ENCODE measurements at regions not wholly inside any gene's neighbourhood (a gene's known extent, or its start where the extent isn't known, plus 50 kb on each side); places are given as distances from the start of the nearest gene placed in this dataset.
"Not testable (repeated sequence)": the region's sequence is repeated elsewhere in the genome, so short reads cannot be mapped to it uniquely, and the experiment has no call there.

DNA sequence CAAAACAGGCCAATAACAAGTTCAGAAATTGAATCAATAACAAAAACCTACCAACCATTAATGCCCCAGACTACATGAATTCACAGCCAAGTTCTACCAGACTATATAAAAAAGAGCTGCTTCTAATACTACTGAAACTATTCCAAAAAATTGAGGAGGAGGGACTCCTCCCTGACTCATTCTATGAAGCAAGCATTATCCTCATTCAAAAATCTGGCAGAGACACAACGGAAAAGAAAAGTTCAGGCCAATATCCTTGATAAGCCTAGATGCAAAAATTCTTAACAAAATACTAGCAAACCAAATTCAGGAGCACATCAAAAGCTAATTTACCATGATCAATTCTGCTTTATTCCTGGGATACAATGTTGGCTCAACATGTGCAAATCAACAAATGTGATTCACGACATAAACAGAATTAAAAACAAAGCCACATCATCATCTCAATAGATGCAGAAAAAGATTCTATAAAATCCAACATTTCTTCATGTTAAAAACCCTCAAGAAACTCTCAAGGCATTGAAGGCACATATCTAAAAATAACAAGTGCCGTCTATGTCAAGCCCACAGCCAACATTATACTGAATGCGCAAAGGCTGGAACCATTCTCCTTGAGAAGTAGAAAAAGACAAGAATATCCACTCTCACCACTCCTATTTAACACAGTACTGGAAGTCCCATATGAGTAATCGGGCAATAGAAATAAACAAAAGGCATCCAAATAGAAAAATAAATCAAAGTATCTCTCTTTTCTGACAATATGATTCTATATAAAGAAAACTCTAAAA is 573.6 kb upstream of the GRM7 start:
- DNase-seq (no peak), ATAC-seq (no peak)
- no peak overlapping the region for H3K27ac Mint-ChIP-seq
- H3K27me3 Mint-ChIP-seq: no peaks in the 10 kb centered on the region
- H3K36me3 Mint-ChIP-seq: no peaks in the 10 kb centered on the region
- H3K9me3 Mint-ChIP-seq (ENCODE audit: low read depth): peaks cover 10% of the 10 kb centered on the region
- no peak overlapping the region for H3K4me3 Mint-ChIP-seq
- no peaks in the 10 kb centered on the region for H3K4me1 Mint-ChIP-seq
- CTCF ChIA-PET: no interaction called here

DNA sequence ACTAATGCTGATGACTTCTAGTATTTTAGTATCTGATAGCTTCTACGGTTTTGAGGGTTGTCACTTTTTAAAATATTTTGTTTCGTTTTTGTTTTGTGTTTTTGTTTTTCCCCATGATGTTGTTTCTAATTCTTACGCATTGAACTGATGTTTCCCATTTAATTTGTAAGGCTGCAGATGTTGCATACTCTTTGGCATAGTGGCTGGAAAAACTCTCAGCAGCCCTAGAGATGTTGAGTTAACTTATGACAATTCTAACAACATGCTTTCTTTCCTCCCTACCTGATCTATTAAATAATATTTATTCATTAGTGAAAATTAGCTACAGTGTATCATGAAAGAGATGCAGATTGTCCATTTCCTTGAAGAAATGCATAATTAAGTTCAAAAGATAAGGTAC is 559.3 kb upstream of the GRM7 start:
- ATAC-seq (no peak), DNase-seq (no peak)
- no peaks in the 10 kb centered on the region for H3K36me3 Mint-ChIP-seq
- CTCF ChIA-PET: no interaction called here
- H3K27ac Mint-ChIP-seq: no peak overlapping the region
- no peak overlapping the region for H3K4me3 Mint-ChIP-seq
- H3K4me1 Mint-ChIP-seq: no peaks in the 10 kb centered on the region
- H3K27me3 Mint-ChIP-seq: no peaks in the 10 kb centered on the region
- H3K9me3 Mint-ChIP-seq (ENCODE audit: low read depth): peaks cover 17% of the 10 kb centered on the region

DNA sequence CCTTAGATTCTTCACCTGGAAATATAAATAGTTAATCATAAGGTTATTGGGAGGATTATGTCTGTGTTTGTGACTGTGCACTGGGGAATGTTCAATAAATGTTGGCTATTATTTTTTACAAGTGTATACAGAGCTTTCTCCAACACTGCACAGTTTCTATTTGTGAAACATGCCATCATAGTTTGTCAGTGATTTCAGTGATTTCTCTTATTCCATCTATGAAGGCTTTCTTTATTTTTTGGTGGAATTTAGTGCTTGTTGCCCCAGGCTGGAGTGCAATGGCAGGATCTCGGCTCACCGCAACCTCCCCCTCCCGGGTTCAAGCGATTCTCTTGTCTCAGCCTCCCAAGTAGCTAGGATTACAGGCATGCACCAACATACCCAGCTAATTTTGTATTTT is 545.0 kb upstream of the GRM7 start:
- ATAC-seq: no peak
- CTCF ChIA-PET: no interaction called here
- no peaks in the 10 kb centered on the region for H3K9me3 Mint-ChIP-seq (ENCODE audit: low read depth)

DNA sequence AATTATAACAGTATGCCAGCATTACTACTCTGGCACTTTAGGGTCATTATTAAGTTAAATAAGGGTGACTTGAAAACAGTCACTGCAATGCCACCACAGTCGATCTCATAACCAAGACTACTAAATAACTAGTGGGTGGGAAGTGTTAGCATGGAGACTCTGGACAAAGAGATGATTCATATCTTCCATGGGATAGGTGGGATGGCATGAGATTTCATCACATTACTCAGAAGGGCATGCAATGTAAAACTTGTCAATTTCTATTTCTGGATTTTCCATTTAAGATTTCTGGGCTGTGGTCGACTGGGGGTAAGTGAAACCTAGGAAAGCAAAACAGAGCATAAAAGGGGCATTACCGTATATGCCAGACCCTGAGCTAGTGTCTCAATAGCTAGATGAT is 538.9 kb upstream of the GRM7 start:
- no peaks in the 10 kb centered on the region for H3K9me3 Mint-ChIP-seq (ENCODE audit: low read depth)
- no peak overlapping the region for H3K4me3 Mint-ChIP-seq
- no peaks in the 10 kb centered on the region for H3K27me3 Mint-ChIP-seq
- no peak for ATAC-seq
- CTCF ChIA-PET: no interaction called here
- no peaks in the 10 kb centered on the region for H3K4me1 Mint-ChIP-seq
- no peak for DNase-seq
- H3K36me3 Mint-ChIP-seq: no peaks in the 10 kb centered on the region
- H3K27ac Mint-ChIP-seq: no peak overlapping the region

More for the DNA sequence above, 545.0 kb upstream of the GRM7 start:
- Mint-ChIP-seq H3K4me3 (no peak overlapping the region), H3K36me3 (no peaks in the 10 kb centered on the region), H3K27me3 (no peaks in the 10 kb centered on the region), H3K4me1 (no peaks in the 10 kb centered on the region), H3K27ac (no peak overlapping the region)
- DNase-seq: no peak

DNA sequence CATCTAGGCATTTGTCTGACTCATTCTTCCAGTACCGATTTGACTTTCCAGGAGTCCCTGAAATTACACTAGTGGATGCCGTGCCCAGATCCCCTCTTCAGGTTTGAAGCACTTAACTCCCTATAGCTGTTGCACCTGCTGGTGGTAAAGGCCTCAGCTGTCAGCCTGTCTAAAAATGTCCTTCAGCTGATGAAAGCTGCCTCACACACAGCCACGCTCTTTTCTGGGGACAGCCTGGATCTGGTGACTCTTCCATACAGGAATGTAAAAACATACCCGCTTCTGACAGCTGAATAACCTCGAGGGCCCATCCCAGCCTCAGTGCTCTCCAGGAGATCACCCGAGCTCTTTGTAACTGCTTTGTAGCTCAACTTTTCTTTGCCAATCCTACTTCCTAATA is 534.1 kb upstream of the GRM7 start:
- no peak for DNase-seq
- ATAC-seq: no peak
- H3K4me3 Mint-ChIP-seq: no peak overlapping the region
- CTCF ChIA-PET: no interaction called here
- H3K9me3 Mint-ChIP-seq (ENCODE audit: low read depth): peaks cover 3% of the 10 kb centered on the region
- no peaks in the 10 kb centered on the region for H3K36me3 Mint-ChIP-seq
- no peaks in the 10 kb centered on the region for H3K4me1 Mint-ChIP-seq
- no peaks in the 10 kb centered on the region for H3K27me3 Mint-ChIP-seq
- no peak overlapping the region for H3K27ac Mint-ChIP-seq

DNA sequence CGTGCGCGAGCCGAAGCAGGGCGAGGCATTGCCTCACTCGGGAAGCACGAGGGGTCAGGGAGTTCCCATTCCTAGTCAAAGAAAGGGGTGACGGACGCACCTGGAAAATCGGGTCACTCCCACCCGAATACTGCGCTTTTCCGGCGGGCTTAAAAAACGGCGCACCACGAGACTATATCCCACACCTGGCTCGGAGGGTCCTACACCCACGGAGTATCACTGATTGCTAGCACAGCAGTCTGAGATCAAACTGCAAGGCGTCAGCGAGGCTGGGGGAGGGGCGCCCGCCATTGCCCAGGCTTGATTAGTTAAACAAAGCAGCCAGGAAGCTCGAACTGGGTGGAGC is 520.0 kb upstream of the GRM7 start:
- H3K9me3 Mint-ChIP-seq (ENCODE audit: low read depth); CTCF ChIA-PET; H3K4me1 Mint-ChIP-seq; H3K27me3 Mint-ChIP-seq; ATAC-seq; H3K36me3 Mint-ChIP-seq; H3K27ac Mint-ChIP-seq; DNase-seq; H3K4me3 Mint-ChIP-seq: not testable (repeated sequence)

DNA sequence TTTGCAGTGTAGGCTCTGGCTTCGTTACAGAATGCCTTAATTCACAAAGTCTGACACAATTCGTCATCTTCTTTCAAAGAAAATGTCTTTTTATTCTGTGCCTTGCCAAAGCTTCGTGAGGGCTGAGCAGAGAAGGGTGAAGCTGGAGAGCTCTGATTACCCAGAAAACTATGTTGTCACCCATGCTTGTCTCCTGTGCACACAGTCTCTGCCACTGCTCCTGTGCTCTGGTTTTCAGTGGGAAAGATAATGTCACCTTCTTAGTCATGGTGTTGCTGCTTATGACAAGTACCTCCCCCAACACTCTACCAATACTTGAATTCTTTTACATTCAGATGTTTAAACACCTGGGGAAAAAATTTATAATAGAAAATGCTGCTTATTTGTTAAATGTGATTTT is 509.2 kb upstream of the GRM7 start:
- no peaks in the 10 kb centered on the region for H3K36me3 Mint-ChIP-seq
- CTCF ChIA-PET: no interaction called here
- no peak overlapping the region for H3K27ac Mint-ChIP-seq
- no peaks in the 10 kb centered on the region for H3K27me3 Mint-ChIP-seq
- H3K4me3 Mint-ChIP-seq: no peak overlapping the region
- DNase-seq: no peak
- H3K4me1 Mint-ChIP-seq: no peaks in the 10 kb centered on the region
- ATAC-seq: no peak
- H3K9me3 Mint-ChIP-seq (ENCODE audit: low read depth): peaks cover 2% of the 10 kb centered on the region

DNA sequence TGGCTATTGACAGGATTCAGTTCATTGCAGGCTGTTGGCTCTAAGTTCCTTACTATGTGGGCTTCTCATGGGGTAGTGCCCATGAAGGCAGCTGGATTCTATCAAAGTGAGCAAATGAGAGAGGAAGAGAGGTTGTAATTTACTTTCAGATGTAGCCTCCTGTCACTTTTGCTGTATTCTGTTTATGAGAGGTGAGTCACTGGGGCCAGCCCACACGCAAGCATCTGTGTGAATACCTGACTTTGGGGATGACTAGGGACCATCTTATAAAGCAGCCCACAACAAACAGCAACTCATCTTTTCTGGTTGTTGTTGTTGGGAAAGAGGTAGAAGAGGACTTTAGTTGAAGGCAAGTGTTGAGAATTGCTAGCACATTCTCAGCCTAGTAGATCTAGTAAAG is 506.3 kb upstream of the GRM7 start:
- no peak overlapping the region for H3K27ac Mint-ChIP-seq
- no peaks in the 10 kb centered on the region for H3K36me3 Mint-ChIP-seq
- H3K27me3 Mint-ChIP-seq: no peaks in the 10 kb centered on the region
- H3K4me3 Mint-ChIP-seq: no peak overlapping the region
- H3K4me1 Mint-ChIP-seq: no peaks in the 10 kb centered on the region
- CTCF ChIA-PET: no interaction called here
- DNase-seq: no peak
- no peak for ATAC-seq
- H3K9me3 Mint-ChIP-seq (ENCODE audit: low read depth): peaks cover 9% of the 10 kb centered on the region

DNA sequence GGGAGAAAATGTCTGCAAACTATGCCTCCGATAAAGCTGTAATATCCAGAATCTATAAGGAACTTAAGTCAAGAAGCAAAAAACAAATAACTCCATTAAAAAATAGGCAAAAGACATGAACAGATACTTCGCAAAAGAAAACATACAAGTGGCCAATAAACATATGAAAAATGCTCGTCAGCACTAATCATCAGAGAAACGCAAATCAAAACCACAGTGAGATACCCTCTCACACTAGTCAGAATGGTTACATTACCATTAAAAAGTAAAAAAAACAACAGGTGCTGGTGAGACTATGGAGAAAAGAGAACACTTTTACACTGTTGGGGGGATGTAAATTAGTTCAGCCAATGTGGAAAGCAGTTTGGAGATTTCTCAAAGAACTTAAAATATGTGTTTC is 498.5 kb upstream of the GRM7 start:
- Mint-ChIP-seq H3K36me3 (no peaks in the 10 kb centered on the region), H3K27me3 (no peaks in the 10 kb centered on the region), H3K27ac (no peak overlapping the region), H3K4me1 (no peaks in the 10 kb centered on the region), H3K4me3 (no peak overlapping the region), H3K9me3 (ENCODE audit: low read depth) (peaks cover 17% of the 10 kb centered on the region)
- DNase-seq (no peak), ATAC-seq (no peak)
- CTCF ChIA-PET: no interaction called here

DNA sequence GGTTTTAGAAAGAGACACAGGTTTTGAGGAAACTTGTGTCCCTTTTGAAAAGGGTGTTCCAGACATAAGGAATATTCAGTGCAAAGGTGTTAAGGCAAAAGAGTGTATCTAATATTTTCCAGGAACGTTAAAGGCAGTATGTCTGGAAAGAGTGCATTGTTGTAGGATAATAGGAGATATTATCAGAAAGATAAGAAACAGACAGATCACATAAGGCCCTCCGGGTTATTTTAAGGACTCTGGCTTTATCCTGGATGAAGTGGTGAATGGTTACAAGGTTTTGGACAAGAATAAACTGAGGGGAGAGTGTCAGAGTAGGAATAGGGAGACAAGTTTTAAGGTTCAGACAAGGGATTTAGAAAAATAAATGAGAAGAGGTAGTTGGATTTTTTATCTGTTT is 493.7 kb upstream of the GRM7 start:
- ATAC-seq: no peak
- H3K27ac Mint-ChIP-seq: no peak overlapping the region
- peaks cover 20% of the 10 kb centered on the region for H3K9me3 Mint-ChIP-seq (ENCODE audit: low read depth)
- no peaks in the 10 kb centered on the region for H3K27me3 Mint-ChIP-seq
- no peaks in the 10 kb centered on the region for H3K36me3 Mint-ChIP-seq
- DNase-seq: no peak
- no peak overlapping the region for H3K4me3 Mint-ChIP-seq
- H3K4me1 Mint-ChIP-seq: no peaks in the 10 kb centered on the region
- CTCF ChIA-PET: no interaction called here

DNA sequence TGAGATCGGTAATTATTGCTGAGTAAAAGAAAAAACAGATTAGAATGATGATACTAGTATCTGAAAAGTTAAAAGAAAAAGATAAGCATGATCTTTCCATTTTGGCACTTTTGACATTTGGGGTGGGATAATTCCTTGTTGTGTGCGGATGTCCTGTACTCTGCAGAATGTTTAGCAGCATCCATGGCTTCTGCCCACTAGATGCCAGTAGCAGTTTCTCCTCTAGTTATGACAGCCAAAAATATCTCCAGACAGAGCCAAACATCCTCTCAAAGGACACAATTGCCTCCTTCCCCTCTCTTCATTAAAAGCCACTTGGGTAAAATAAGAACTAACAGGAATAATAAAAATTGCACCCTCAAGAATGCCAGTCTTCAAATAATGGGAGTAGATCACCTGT is 468.8 kb upstream of the GRM7 start:
- no peaks in the 10 kb centered on the region for H3K27me3 Mint-ChIP-seq
- peaks cover 5% of the 10 kb centered on the region for H3K9me3 Mint-ChIP-seq (ENCODE audit: low read depth)
- no peak for ATAC-seq
- DNase-seq: no peak
- H3K4me3 Mint-ChIP-seq: no peak overlapping the region
- H3K4me1 Mint-ChIP-seq: no peaks in the 10 kb centered on the region
- CTCF ChIA-PET: no interaction called here
- H3K36me3 Mint-ChIP-seq: no peaks in the 10 kb centered on the region
- no peak overlapping the region for H3K27ac Mint-ChIP-seq

DNA sequence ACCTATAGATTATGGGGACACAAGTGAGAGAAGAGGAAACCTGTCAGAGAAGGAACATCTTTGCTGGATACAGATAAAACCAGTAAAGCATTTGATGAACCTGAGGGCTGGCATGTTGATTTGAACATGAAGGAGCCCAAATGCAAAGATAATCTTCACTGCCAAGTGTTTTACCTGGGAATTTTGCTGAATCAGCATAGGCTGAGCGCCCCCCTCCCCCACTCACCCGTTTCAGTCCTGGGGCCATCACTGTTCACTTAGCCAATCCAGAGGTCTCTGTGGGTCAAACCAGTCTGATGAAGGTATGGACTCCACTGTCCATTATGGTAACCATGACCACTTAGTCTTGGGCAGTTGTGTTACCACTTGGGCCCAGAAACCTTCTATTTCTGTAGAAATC is 466.0 kb upstream of the GRM7 start:
- no peak overlapping the region for H3K4me3 Mint-ChIP-seq
- no peak for ATAC-seq
- CTCF ChIA-PET: no interaction called here

DNA sequence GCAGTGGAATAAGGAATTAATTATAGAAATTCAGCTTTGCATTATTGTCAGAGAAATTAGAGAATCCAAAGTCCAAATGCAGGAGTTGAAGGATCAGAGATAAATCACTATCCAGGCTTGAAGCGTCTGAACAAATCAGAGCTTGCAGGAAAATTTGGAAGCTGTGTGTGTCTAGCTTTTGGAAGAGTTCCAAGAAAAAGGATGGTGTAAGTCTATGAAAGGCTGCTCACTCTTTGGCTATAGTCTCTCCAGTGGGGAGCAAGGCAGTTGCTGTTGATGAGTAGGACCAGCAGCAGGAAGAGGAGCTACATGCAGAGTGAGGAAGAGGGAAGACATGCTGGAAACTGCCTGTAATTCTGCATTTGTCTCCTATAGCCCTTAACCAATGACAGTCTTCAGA is 464.3 kb upstream of the GRM7 start:
- H3K4me1 Mint-ChIP-seq: no peaks in the 10 kb centered on the region
- peaks cover 5% of the 10 kb centered on the region for H3K9me3 Mint-ChIP-seq (ENCODE audit: low read depth)
- H3K27ac Mint-ChIP-seq: no peak overlapping the region
- no peaks in the 10 kb centered on the region for H3K27me3 Mint-ChIP-seq
- no peaks in the 10 kb centered on the region for H3K36me3 Mint-ChIP-seq
- no peak overlapping the region for H3K4me3 Mint-ChIP-seq
- ATAC-seq (no peak), DNase-seq (no peak)
- CTCF ChIA-PET: no interaction called here

More for the DNA sequence above, 466.0 kb upstream of the GRM7 start:
- Mint-ChIP-seq H3K27me3 (no peaks in the 10 kb centered on the region), H3K9me3 (ENCODE audit: low read depth) (peaks cover 5% of the 10 kb centered on the region), H3K4me1 (no peaks in the 10 kb centered on the region), H3K27ac (no peak overlapping the region), H3K36me3 (no peaks in the 10 kb centered on the region)
- no peak for DNase-seq

DNA sequence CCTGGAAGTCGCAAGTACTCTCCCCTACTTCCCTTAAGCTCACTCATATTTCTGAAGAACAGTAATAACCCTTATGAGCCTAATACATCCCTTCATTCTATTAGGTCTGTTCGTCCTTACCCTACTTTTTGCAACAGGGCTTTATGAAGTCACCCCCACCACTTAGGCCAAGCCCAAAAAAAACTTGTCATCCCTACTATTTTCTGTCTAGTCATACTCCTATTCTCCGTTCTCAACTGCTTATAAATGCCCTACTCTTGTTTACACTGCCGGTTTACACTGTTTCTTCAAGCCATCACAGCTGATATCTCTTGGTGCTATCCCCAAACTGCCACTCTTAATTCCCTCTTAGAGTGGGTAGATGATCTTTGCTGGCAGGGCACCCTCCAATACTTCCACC is 458.2 kb upstream of the GRM7 start:
- ATAC-seq, H3K27me3 Mint-ChIP-seq, CTCF ChIA-PET: not testable (repeated sequence)

DNA sequence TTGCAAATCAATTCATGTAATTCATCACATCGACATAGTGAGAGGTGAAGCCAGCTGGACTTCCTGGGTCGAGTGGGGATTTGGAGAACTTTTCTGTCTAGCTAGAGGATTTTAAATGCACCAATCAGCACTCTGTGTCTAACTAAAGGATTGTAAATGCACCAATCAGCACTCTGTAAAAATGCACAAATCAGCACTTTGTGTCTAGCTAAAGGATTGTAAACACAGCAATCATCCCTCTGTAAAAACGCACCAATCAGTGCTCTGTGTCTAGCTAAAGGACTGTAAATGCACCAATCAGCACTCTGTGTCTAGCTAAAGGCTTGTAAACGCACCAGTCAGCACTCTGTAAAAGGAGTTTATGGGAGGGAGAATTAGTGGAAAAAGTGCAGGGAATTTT is 454.0 kb upstream of the GRM7 start:
- not testable (repeated sequence) for H3K4me3 Mint-ChIP-seq, DNase-seq, H3K4me1 Mint-ChIP-seq

More for the DNA sequence above, 458.2 kb upstream of the GRM7 start:
- DNase-seq; H3K4me1 Mint-ChIP-seq; H3K36me3 Mint-ChIP-seq; H3K9me3 Mint-ChIP-seq (ENCODE audit: low read depth); H3K27ac Mint-ChIP-seq; H3K4me3 Mint-ChIP-seq: not testable (repeated sequence)

More for the DNA sequence above, 454.0 kb upstream of the GRM7 start:
- H3K27ac Mint-ChIP-seq; H3K36me3 Mint-ChIP-seq; CTCF ChIA-PET; ATAC-seq; H3K27me3 Mint-ChIP-seq; H3K9me3 Mint-ChIP-seq (ENCODE audit: low read depth): not testable (repeated sequence)

Data from activated CD8-positive, alpha-beta memory T cell treated with anti-CD3 and anti-CD28 coated beads, Interleukin-2, amount 10 ng/mL, durations not matched to agents 7 days and 5 days (primary cell).